GM12878 (cell line): ENCODE measurements at regions not wholly inside any gene's neighbourhood (a gene's known extent, or its start where the extent isn't known, plus 50 kb on each side); places are given as distances from the start of the nearest gene placed in this dataset.
A peak's percentile ranks its signal among the peaks of the same experiment; 100 is the strongest.
"Not testable (repeated sequence)": the region's sequence is repeated elsewhere in the genome, so short reads cannot be mapped to it uniquely, and the experiment has no call there.

Experiments used
- ATAC-seq: fragments of 200-7000 bp; cut with Tn5 transposase; 3 replicates; pipeline ENCODE4 v1.9.1; 2020; ENCODE audit warnings: mild to moderate bottlenecking, moderate library complexity
- BruUV-seq: library from RNA; stranded (reverse); fragments of 400-500 nt; replicated peaks from 2 replicates; lab custom pipeline; 2021; lab: Mats Ljungman, UMichigan
- CTCF ChIA-PET: fragments of 300-600 bp; sonication (Branson Sonifier 250); formaldehyde crosslinking; extraction: SDS; loops from one replicate; lab custom pipeline; 2021; ENCODE audit warnings: inconsistent platforms; lab: Yijun Ruan, JAX
- POLR2A ChIA-PET: fragments of 350-600 bp; formaldehyde crosslinking; extraction: SDS; loops from one replicate; lab custom pipeline; 2021; ENCODE audit warnings: inconsistent platforms; lab: Charles Lee
- RAD21 ChIA-PET: fragments of 300-600 bp; sonication (Branson Sonifier 250); formaldehyde crosslinking; loops from one replicate; lab custom pipeline; 2023; ENCODE audit warnings: antibody characterized with exemption; ENCODE audit not compliant: unreplicated experiment; lab: Charles Lee
- SMC1A ChIA-PET: fragments of 300-600 bp; sonication (Branson Sonifier 250); formaldehyde crosslinking; loops from one replicate; lab custom pipeline; 2023; ENCODE audit not compliant: unreplicated experiment, uncharacterized antibody; lab: Charles Lee
- DNase-seq: peaks from one replicate; pipeline ENCODE4 v3.0.0-alpha.2; 2011; ENCODE audit warnings: low read depth, low spot score
- FAIRE-seq: peaks from 3 replicates; lab custom pipeline; 2011; peaks lifted over from hg19 to GRCh38; lab: Jason Lieb, UNC
- H2AFZ ChIP-seq: 2 replicates; pipeline ENCODE4 v1.6.0; 2011; ENCODE audit warnings: low read depth, low read length, control low read depth; ENCODE audit not compliant: control insufficient read depth
- H3K27ac ChIP-seq: 2 replicates; pipeline ENCODE4 v1.5.1; 2011; ENCODE audit warnings: control low read depth; ENCODE audit not compliant: control insufficient read depth, insufficient read depth
- H3K27me3 ChIP-seq, 2 experiments: replicated peaks in 1 of 2; 2 replicates each; pipeline versions ENCODE4 v1.6.0 to v1.6.1; 2011; ENCODE audit warnings: low read length in 1 of 2; ENCODE audit not compliant: control insufficient read depth in 2 of 2, insufficient read depth in 2 of 2
- H3K36me3 ChIP-seq, 2 experiments: 2 replicates each; pipeline ENCODE4 v1.5.1; 2011; ENCODE audit warnings: low read length in 1 of 2; ENCODE audit not compliant: control insufficient read depth in 2 of 2, insufficient read depth in 2 of 2
- H3K4me1 ChIP-seq: 2 replicates; pipeline ENCODE4 v1.6.1; 2011; ENCODE audit warnings: mild to moderate bottlenecking, low read length, moderate library complexity, mixed read lengths; ENCODE audit not compliant: control insufficient read depth, insufficient read depth
- H3K4me2 ChIP-seq: 2 replicates; pipeline ENCODE4 v1.6.0; 2011; ENCODE audit warnings: control low read depth; ENCODE audit not compliant: control insufficient read depth, insufficient read depth
- H3K4me3 ChIP-seq: fragments of 200-600 bp; sonication (generic); 2 replicates; pipeline ENCODE4 v1.5.1; 2016
- H3K79me2 ChIP-seq: 2 replicates; pipeline ENCODE4 v1.6.0; 2011; ENCODE audit warnings: low read length; ENCODE audit not compliant: control insufficient read depth, insufficient read depth
- H3K9ac ChIP-seq: 2 replicates; pipeline ENCODE4 v1.8.0; 2011; ENCODE audit warnings: low read length, control low read depth, mixed read lengths; ENCODE audit not compliant: control insufficient read depth, insufficient read depth
- H3K9me3 ChIP-seq: replicated peaks from 3 replicates; pipeline ENCODE4 v1.5.1; 2011; ENCODE audit warnings: mild to moderate bottlenecking, low read length; ENCODE audit not compliant: control insufficient read depth, insufficient read depth
- H4K20me1 ChIP-seq: 2 replicates; pipeline ENCODE4 v1.6.0; 2011; ENCODE audit not compliant: control insufficient read depth, insufficient read depth
- WGBS: methylation state at CpG from one replicate; pipeline ENCODE4 v1.1.6; 2016; ENCODE audit warnings: low lambda C conversion rate; ENCODE audit not compliant: insufficient replicate concordance, insufficient coverage; ENCODE audit errors: missing lambda C conversion rate; 5-methylcytosine and 5-hydroxymethylcytosine counted together
- in situ Hi-C: fragments of 300-500 bp; cut with MboI; formaldehyde crosslinking; loops from 9 replicates; pipeline ENCODE4 v1.14.3; 2018; ENCODE audit warnings: mixed read lengths
- intact Hi-C: fragments of 100-400 bp; cut with micrococcal nuclease; formaldehyde crosslinking; loops from one replicate; pipeline ENCODE4 v1.14.2; 2022; ENCODE audit not compliant: unreplicated experiment

DNA sequence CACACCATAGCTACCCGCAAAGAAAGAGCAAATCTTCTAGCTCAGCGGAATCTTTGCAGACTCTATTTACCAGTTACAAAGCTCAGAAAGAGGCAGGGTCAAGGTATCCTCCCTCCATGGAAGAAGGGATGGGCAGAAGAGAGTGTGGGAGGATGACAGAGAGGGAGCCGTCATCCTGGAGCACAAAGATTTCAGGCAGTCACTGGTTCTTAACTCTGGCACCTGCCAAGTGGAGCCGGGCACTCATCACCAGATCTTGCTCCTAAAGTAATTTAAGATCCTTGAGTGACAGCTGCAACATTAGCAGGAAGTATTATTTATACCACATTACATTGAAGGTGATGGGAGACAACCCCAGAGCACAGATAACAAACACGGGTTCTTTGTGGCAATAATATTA is 102.5 kb upstream of the NBPF26 start:
- H3K36me3 ChIP-seq, H2AFZ ChIP-seq, H3K79me2 ChIP-seq, H3K27me3 ChIP-seq, H3K4me1 ChIP-seq, H3K4me2 ChIP-seq, RAD21 ChIA-PET, SMC1A ChIA-PET, H4K20me1 ChIP-seq, DNase-seq, ATAC-seq, BruUV-seq, H3K9ac ChIP-seq, POLR2A ChIA-PET, FAIRE-seq, H3K27ac ChIP-seq, in situ Hi-C loops, H3K4me3 ChIP-seq, intact Hi-C loops, CTCF ChIA-PET, H3K9me3 ChIP-seq: not testable (repeated sequence)
- no CpG with 5 or more reads among the region's 5 CpGs for WGBS

DNA sequence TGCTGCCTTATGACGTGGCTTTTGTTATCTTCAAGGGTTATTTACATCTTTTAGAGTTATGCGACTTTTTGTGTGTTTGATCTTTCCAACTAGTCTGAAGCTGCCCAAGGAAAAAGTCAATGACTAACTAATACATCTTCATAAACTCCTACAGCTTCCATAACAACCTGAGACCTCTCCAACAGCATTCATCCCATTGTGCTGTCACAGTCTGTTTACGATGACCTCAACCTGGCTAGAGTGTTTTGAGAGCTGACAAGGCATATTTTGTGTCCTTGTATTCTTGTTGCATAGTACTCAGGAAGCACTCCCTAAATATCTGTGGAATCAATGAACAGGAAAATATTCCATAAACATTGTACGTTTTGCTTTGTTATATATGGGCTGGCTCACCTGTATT is 100.2 kb upstream of the NBPF26 start:
- FAIRE-seq, H2AFZ ChIP-seq, H3K4me3 ChIP-seq, H3K4me1 ChIP-seq, ATAC-seq, H3K27ac ChIP-seq, RAD21 ChIA-PET, H3K9me3 ChIP-seq, CTCF ChIA-PET, DNase-seq, H3K36me3 ChIP-seq, H3K79me2 ChIP-seq, in situ Hi-C loops, H3K4me2 ChIP-seq, H4K20me1 ChIP-seq, SMC1A ChIA-PET, POLR2A ChIA-PET, H3K27me3 ChIP-seq, H3K9ac ChIP-seq, intact Hi-C loops, BruUV-seq: not testable (repeated sequence)
- WGBS = no CpG with 5 or more reads among the region's 4 CpGs

DNA sequence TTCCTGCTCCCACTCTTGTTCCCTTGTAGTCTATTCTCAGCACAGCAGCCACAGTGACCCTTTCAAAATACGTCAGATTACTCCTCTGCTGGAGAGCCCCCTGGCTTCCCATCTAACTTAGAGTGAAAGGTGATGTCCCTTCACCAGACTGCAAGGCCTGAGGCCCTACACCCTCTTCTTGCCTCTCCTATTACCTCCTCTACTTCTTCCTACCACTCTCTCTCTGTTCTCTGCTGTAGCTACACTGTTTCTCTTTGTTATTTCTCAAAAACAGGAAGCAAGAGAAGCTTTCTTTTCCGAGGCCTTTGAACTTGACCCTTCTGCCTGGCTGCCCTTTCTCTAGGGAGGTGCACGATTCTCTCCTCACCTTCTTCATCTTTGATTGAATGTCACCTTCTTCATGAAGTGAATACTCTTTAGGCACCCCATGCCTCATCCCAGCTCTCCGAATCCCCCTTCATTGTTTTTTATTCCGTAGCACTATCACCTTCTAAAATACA is 99.1 kb upstream of the NBPF26 start:
- BruUV-seq, H3K4me1 ChIP-seq, SMC1A ChIA-PET, H3K9me3 ChIP-seq, CTCF ChIA-PET, FAIRE-seq, RAD21 ChIA-PET, POLR2A ChIA-PET, H3K36me3 ChIP-seq, H3K9ac ChIP-seq, H3K4me3 ChIP-seq, H4K20me1 ChIP-seq, H3K79me2 ChIP-seq, H3K4me2 ChIP-seq, DNase-seq, H3K27ac ChIP-seq, H2AFZ ChIP-seq, in situ Hi-C loops, H3K27me3 ChIP-seq, intact Hi-C loops: not testable (repeated sequence)
- WGBS = 34% methylated on average over 3 of the region's 5 CpGs
- ATAC-seq = peak; percentile 59

DNA sequence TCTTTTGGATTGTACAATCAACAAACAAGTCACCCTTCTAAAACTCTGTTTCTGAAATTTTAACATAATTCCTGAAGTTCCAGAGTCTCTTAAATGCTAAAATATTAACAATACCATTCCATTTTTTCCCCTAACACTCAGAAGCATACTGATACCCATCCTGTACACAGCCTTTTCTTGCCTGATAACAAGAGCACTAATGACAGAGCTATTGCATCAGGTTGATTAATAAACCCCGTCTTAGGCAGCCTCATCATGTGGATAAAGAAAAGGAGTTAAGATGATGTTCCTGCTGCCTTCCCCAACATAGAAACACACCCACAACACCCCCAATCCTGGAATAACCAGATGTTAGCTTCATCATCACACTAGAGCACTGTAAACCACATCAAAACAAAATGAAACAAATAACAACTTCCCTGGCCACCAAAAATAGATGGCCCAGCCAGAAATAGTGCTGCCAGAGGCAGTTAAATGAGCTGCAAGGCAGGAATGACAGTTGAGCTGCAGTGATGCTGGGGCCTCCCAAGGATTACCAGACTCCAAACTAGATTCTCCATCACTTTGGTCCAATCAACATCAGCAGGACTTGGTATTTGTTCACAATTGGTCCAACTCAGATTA is 93.8 kb upstream of the NBPF26 start:
- RAD21 ChIA-PET, POLR2A ChIA-PET: not testable (repeated sequence)

More for the DNA sequence above, 93.8 kb upstream of the NBPF26 start:
- SMC1A ChIA-PET, DNase-seq, H3K79me2 ChIP-seq, intact Hi-C loops, ATAC-seq, H4K20me1 ChIP-seq, BruUV-seq, H3K4me2 ChIP-seq, H2AFZ ChIP-seq, H3K27me3 ChIP-seq, FAIRE-seq, H3K27ac ChIP-seq, in situ Hi-C loops, CTCF ChIA-PET, H3K9ac ChIP-seq, H3K36me3 ChIP-seq, H3K4me1 ChIP-seq, H3K4me3 ChIP-seq, H3K9me3 ChIP-seq: not testable (repeated sequence)
- no CpG with 5 or more reads among the region's 1 CpG for WGBS
